Gastroesophageal sphincter (tissue), 4 donors: ENCODE measurements at regions not wholly inside any gene's neighbourhood (a gene's known extent, or its start where the extent isn't known, plus 50 kb on each side); places are given as distances from the start of the nearest gene placed in this dataset.

ENCODE experiments used
- ATAC-seq: fragments of 150-250 bp; one replicate; pipeline ENCODE4 v1.9.1; 2016; ENCODE audit warnings: mild to moderate bottlenecking, moderate library complexity
- H3K27ac ChIP-seq, 4 donors: fragments of 200-600 bp; sonication (generic) in 3 of 4; 1 replicate in 3 of 4; 2 replicates in 1 of 4; pipeline ENCODE4 v1.5.1; 2016 to 2019
- H3K27me3 ChIP-seq: fragments of 200-600 bp; sonication (generic); one replicate; pipeline ENCODE4 v1.5.1; 2019
- H3K36me3 ChIP-seq, 2 donors: fragments of 200-600 bp; sonication (generic); one replicate each; pipeline ENCODE4 v1.5.1; 2019; ENCODE audit warnings: control low read depth in 1 of 2
- H3K4me1 ChIP-seq, 3 donors: fragments of 200-600 bp; sonication (generic); 1 replicate in 2 of 3; 2 replicates in 1 of 3; pipeline ENCODE4 v1.5.1; 2016 to 2019; ENCODE audit warnings: control low read depth in 2 of 3
- H3K4me3 ChIP-seq, 2 donors: fragments of 200-600 bp; sonication (generic); one replicate each; pipeline ENCODE4 v1.5.1; 2019; ENCODE audit warnings: mild to moderate bottlenecking in 1 of 2, moderate library complexity in 1 of 2
- H3K9me3 ChIP-seq, 3 donors: fragments of 200-600 bp; sonication (generic); one replicate each; pipeline ENCODE4 v1.5.1; 2017 to 2019; ENCODE audit warnings: control low read depth in 2 of 3
- CTCF ChIP-seq, 4 experiments: fragments of 200-600 bp in 2 of 4; fragments of 450-650 bp in 2 of 4; sonication (generic) in 1 of 4; IDR thresholded peaks; one replicate each; pipeline ENCODE4 v1.5.1; 2017 to 2019; ENCODE audit warnings: antibody characterized with exemption in 4 of 4, mild to moderate bottlenecking in 2 of 4, moderate library complexity in 2 of 4
- EP300 ChIP-seq: sonication (generic); formaldehyde crosslinking; IDR thresholded peaks from one replicate; pipeline ENCODE4 v1.6.1; 2017; ENCODE audit warnings: antibody characterized with exemption, mild to moderate bottlenecking
- POLR2A ChIP-seq, 2 donors: fragments of 450-650 bp; IDR thresholded peaks; one replicate each; pipeline ENCODE4 v1.6.1; 2017; ENCODE audit warnings: antibody characterized with exemption in 2 of 2, mild to moderate bottlenecking in 2 of 2, moderate library complexity in 1 of 2
- POLR2AphosphoS5 ChIP-seq: sonication (generic); formaldehyde crosslinking; IDR thresholded peaks from one replicate; pipeline ENCODE4 v1.6.1; 2017; ENCODE audit warnings: antibody characterized with exemption
- WGBS, 2 donors: methylation state at CpG; one replicate each; pipeline ENCODE4 v1.1.5; 2018; ENCODE audit warnings: low coverage in 1 of 2; 5-methylcytosine and 5-hydroxymethylcytosine counted together

- no peak for ATAC-seq
- WGBS, 2 donors = 79 to 95% methylated on average over 3 to 4 of the region's 4 CpGs
- peaks cover 0 to 9% (median 0%) of the 10 kb centered on the region in 3 donors for H3K9me3 ChIP-seq
- H3K27me3 ChIP-seq = no peaks in the 10 kb centered on the region
- H3K36me3 ChIP-seq = no peaks in the 10 kb centered on the region
- TF ChIP-seq EP300 (no peak), POLR2AphosphoS5 (no peak), POLR2A (IDR thresholded peaks at IDR 0.05) (no peak), CTCF (IDR thresholded peaks at IDR 0.05) (no peak)
- no peak overlapping the region for H3K4me3 ChIP-seq
- no peaks in the 10 kb centered on the region for H3K4me1 ChIP-seq
- H3K27ac ChIP-seq = no peak overlapping the region
Observed at GRCh38 chr7:118626739-118627138, 402.2 kb downstream of the ANKRD7 start.

GRCh38 chr7:118627467-118627866, 403.0 kb downstream of the ANKRD7 start:
- H3K9me3 ChIP-seq = peaks cover 0 to 9% (median 0%) of the 10 kb centered on the region in 3 donors
- H3K4me1 ChIP-seq = no peaks in the 10 kb centered on the region
- 90 to 100% methylated on average over 1 to 4 of the region's 8 CpGs for WGBS, 2 donors
- H3K36me3 ChIP-seq = no peaks in the 10 kb centered on the region
- H3K27me3 ChIP-seq = no peaks in the 10 kb centered on the region
- TF ChIP-seq EP300 (no peak), POLR2AphosphoS5 (no peak), POLR2A (IDR thresholded peaks at IDR 0.05) (no peak), CTCF (IDR thresholded peaks at IDR 0.05) (no peak)
- H3K27ac ChIP-seq = no peak overlapping the region
- no peak for ATAC-seq
- H3K4me3 ChIP-seq = no peak overlapping the region

GRCh38 chr7:118629898-118630438, 405.5 kb downstream of the ANKRD7 start:
- H3K27me3 ChIP-seq = no peaks in the 10 kb centered on the region
- no peaks in the 10 kb centered on the region for H3K4me1 ChIP-seq
- ATAC-seq = no peak
- peaks cover 0 to 9% (median 0%) of the 10 kb centered on the region in 3 donors for H3K9me3 ChIP-seq
- H3K4me3 ChIP-seq = no peak overlapping the region
- WGBS, 2 donors = 37 to 70% methylated on average over 1 to 2 of the region's 2 CpGs
- no peak overlapping the region for H3K27ac ChIP-seq
- TF ChIP-seq EP300 (no peak), POLR2AphosphoS5 (no peak), POLR2A (IDR thresholded peaks at IDR 0.05) (no peak), CTCF (IDR thresholded peaks at IDR 0.05) (no peak)
- H3K36me3 ChIP-seq = no peaks in the 10 kb centered on the region

GRCh38 chr7:118642396-118642795, 417.9 kb downstream of the ANKRD7 start:
- no peak overlapping the region for H3K4me3 ChIP-seq
- TF ChIP-seq EP300 (no peak), POLR2AphosphoS5 (no peak), CTCF (IDR thresholded peaks at IDR 0.05) (no peak), POLR2A (IDR thresholded peaks at IDR 0.05) (no peak)
- H3K36me3 ChIP-seq = no peaks in the 10 kb centered on the region
- 74% methylated on average over 2 of the region's 2 CpGs; no CpG with 5 or more reads in 1 of the 2 donors for WGBS, 2 donors
- H3K9me3 ChIP-seq = no peaks in the 10 kb centered on the region
- no peak overlapping the region for H3K27ac ChIP-seq
- no peaks in the 10 kb centered on the region for H3K27me3 ChIP-seq
- H3K4me1 ChIP-seq = no peaks in the 10 kb centered on the region
- ATAC-seq = no peak

GRCh38 chr7:118644346-118644745, 419.8 kb downstream of the ANKRD7 start:
- no peak for ATAC-seq
- no peaks in the 10 kb centered on the region for H3K36me3 ChIP-seq
- H3K4me3 ChIP-seq = no peak overlapping the region
- no peak overlapping the region for H3K27ac ChIP-seq
- H3K9me3 ChIP-seq = no peaks in the 10 kb centered on the region
- no peak for TF ChIP-seq EP300
- no peak for TF ChIP-seq POLR2A (IDR thresholded peaks at IDR 0.05)
- TF ChIP-seq CTCF (IDR thresholded peaks at IDR 0.05) = no peak
- TF ChIP-seq POLR2AphosphoS5 = no peak
- H3K4me1 ChIP-seq = no peaks in the 10 kb centered on the region
- no peaks in the 10 kb centered on the region for H3K27me3 ChIP-seq
